ENCODE measurements at regions not wholly inside any gene's neighbourhood (a gene's known extent, or its start where the extent isn't known, plus 50 kb on each side); places are given as distances from the start of the nearest gene placed in this dataset.

GRCh38 chr12:59345406-59345805, 250.4 kb upstream of the SLC16A7 start:
- TF ChIP-seq CTCF (IDR thresholded peaks at IDR 0.05) (no peak), POLR2A (IDR thresholded peaks at IDR 0.05) (no peak), POLR2AphosphoS5 (IDR thresholded peaks at IDR 0.05) (no peak), EP300 (IDR thresholded peaks at IDR 0.05) (no peak)

Measured in stomach (tissue), 4 donors.